Activated gamma-delta T cell (primary cell): ENCODE measurements at regions not wholly inside any gene's neighbourhood (a gene's known extent, or its start where the extent isn't known, plus 50 kb on each side); places are given as distances from the start of the nearest gene placed in this dataset.
A peak's percentile ranks its signal among the peaks of the same experiment; 100 is the strongest.
"Not testable (repeated sequence)": the region's sequence is repeated elsewhere in the genome, so short reads cannot be mapped to it uniquely, and the experiment has no call there.

Experiments used
- DNase-seq: peaks from one replicate; lab custom pipeline; 2025; lab: John Stamatoyannopoulos, UW

DNA sequence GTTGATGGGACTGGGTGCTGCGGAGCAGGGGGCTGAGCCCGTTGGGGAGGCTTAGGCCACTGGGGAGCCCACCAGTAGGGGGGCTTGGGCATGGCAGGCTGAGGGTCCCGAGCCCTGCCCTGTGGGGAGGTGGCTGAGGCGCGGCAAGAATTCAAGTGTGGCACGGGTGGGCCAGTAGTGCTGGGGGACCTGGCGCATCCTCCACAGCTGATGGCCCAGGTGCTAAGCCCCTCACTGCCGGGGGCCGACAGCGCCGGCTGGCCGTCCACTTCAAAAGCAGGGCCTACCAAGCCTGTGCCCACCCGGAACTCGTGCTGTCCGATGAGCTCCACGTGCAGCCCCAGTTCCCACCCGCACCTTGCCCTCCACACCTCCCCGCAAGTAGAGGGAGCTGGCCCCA is 917.5 kb downstream of the TAF11L14 start:
- peak; percentile 12 for DNase-seq

DNA sequence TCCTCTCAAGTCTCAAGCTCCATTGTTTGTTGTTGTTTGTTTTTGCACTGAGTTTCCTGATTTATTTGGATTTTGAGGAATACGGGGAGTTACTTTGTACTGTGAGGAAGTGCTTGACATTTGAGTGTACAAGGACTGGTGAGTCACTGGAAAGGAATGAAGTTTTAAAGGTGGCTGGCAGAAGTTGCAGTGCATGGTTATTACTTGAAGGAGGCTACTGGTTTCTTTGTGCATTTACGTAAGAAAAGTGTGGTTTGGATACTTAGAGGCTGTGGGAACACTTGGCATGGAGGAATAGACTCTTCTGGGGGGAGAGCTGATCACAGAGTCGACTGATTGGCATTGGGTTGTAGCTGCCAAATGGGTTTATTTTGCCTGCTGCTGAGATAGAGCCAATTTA is 919.0 kb downstream of the TAF11L14 start:
- DNase-seq: no peak

DNA sequence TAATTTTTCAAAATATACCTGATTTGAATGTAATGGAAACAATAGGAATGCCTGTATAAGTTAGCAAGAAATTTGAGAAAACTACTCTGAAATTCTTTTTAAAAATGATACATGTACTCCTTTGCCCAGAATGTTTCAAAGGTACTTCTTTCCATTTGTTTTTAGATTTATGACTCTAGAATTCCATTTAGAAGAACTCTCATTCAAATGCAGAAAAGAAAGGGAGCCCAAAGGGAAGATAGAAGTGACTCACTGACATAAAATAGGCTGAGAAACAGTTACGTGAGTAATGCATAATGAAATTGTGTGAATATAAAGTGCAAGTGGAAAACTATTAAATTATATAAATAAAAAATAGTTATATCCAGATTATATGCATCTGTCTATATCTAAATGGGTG is 926.3 kb downstream of the TAF11L14 start:
- DNase-seq: no peak

DNA sequence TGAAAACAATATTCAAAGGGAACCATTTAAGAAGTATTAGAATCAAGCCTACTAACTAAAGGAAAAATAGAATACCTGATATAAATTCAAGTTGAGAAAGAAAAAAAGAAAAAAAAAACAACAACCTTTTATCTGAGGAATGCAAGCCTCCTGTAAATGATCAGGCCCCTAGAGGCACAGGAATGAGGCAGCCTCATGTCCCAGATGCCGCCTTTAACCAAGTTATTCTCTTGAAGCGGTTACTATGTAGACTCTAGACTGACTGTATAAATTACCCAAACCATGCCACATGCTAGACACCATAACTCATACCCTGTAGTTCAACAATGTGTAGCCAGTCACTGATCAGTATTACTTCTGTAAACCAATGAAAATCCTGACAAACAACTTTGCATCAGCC is 929.6 kb downstream of the TAF11L14 start:
- no peak for DNase-seq

DNA sequence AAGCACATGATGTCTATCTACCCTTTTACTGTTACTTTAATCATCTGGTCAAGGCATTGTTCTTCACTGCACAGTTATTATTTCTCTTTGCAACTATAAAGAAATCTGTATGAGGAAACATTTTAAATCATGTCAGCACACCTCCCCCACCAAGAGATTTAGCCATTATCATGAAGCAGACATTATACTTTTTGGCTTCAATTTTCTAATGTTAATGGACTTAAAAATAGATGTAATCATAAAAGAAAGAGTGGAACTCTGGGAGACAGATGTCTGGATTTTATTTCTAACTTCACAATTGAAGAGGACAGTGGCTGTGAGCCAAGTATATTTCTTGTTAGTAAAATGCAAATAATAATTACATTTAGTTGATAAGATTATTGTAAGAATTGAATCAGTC is 932.4 kb downstream of the TAF11L14 start:
- no peak for DNase-seq

DNA sequence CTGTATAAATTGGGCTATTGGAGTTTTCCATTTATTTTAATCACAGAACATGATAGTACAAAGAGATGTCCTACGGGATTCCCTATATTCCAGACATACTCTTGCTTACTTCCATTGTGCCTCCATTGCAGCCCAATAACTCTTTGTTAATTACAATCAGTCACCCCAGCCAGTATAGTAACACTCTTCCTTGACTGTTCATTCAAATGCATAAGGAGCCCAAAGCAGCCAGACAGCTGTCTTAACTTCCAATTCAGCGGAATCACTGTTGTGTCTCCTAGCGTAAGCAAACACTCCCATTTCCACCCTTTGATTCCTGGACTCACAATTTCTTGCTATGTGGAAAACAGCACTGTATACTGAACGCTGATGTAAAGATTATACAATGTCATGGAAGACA is 942.3 kb downstream of the TAF11L14 start:
- DNase-seq: no peak

DNA sequence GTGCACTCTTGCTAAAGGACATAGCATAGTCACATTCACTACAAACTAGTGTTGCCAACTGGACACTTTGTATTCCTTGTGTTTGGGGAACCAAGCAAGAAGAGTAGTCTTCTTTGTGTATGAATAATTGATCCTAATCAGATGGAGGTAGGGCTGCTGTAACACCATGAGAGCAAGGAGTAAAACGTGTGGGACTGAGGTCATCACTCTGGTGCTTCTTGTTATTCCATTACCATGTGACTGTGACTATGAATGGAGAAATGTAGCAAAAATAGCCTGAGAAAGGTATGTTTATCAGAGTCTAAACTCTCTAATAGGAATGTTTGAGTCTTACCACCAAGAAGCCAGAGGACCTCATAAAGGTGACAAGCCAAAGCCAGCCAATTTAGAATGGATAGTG is 966.9 kb downstream of the TAF11L14 start:
- no peak for DNase-seq

DNA sequence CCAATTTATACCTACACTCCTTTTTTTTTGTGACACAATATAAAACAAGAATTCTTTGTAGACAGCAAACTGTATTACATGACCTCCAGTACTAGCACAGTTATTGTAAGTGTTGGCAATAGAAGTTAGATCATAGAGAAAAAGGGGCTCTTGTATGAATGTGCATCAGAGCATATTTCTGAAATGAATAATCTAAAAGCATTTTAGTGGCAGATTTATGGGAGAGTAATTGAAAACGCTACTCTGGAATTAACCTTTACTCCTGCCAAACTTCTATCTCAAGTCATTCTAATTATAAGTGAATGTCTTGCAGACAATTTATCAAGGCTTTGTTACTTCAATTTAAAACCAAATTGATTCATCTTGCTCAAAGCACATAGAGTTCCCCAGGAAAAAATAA is 968.1 kb downstream of the TAF11L14 start:
- no peak for DNase-seq

DNA sequence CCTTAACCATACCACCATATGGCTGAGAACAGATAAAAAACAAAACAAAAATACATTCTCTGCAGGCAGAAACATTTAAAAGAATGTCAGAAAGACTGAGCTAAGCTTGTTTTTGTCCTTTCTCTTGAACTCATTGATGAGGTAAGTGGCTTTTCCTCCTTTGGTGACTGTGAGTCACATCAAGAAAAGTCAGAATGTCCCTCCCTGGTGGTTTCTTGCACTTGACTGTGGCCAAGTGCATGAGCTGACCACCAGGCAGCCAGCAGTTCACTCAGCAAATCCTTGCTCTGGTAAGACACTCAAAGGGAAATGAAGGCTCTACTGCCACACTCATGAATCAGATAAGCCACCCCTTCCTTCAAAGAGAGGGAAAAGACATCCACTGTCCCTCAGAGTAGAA is 970.9 kb downstream of the TAF11L14 start:
- no peak for DNase-seq

DNA sequence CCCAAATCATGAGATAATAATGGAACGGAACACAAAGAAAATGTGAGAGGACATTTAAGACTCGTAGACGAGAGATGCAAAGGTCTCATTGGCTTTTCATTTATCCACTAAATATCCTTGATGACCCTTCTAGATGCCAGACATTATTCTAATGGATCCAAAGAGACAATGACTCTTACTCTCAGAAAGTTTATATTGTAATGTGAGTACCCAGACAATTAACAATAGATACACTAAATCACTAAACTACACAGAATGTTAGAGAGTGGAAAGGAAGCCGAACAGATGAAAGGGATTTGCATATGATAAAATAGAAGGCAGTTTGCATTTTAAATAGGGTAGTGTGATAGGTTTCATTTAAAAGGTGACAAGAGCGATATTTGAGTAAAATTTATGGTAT is 973.3 kb downstream of the TAF11L14 start:
- no peak for DNase-seq

DNA sequence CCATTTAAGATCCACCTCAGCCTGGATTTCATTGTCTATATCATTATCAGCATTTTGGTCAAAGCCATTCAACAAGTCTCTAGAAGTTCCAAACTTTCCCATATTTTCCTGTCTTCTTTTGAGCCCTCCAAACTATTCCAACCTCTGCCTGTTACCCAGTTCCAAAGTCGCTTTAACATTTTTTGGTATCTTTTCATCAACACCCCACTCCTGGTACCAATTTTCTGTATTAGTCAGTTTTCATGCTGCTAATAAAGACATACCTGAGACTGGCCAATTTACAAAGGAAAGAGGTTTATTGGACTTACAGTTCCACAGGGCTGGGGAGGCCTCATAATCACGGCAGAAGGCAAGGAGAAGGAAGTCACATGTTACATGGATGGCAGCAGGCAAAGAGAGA is 982.9 kb downstream of the TAF11L14 start:
- DNase-seq: not testable (repeated sequence)

DNA sequence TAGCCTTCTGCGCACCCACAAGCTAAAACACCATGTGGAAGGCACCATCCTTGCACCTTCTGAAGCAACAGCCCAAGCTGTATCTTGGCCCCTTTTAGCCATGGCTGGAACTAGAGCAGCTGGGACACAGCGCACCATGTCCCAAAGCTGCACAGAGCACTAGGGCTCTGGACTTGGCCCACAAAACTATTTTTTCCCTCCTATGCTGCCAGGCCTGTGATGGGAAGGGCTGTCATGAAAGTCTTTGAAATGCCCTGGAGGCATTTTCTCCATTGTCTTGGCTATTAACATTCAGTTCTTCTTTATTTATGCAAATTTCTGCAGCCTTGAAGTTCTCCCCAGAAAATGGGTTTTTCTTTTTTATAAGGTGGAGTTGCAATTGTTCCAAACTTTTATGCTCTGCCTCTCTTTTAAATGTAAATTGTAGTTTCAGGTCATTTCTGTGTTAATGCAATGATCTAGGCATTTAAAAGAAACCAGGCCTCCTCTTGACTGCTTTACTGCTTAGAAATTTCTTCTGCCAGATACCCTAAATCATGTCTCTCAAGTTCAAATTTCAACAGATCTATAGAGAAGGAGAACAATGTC is 996.3 kb downstream of the TAF11L14 start:
- DNase-seq: no peak

DNA sequence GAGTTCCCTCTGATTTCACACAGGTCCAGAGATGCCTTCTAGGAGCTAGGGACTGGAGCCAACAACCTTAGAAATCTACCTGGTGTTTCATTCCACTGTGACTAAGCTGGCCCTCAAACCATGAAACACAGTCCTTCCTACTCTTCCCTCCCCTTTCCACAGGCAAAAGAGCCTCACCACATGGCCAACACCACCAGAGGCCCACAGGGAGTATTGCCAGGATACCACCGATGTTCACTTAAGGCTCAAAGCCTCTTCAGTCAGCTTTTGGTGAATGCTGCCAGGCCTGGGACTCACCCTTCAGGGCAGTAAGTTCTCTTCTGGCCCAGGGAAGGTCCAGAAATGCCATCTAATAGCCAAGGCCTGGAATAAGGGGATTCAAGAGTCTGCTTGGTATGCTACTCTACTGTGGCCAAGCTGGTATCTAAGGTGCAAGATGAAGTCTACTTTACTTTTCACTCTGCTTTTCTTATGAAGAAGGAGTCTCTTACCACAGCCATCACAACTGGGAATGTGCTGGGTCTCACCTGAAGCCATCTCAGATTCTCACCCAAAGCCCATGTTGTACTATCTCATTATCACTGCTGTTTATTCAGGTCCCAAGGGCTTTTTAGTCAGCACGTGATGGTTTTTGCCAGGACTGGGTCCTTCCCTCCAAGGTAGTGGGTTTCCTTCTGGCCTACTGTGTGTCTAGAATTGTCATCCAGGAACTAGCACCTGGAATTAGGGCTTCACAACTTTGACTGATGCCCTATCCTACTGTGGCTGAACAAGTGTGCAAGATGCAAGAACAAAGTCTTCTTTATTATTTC is 1018.4 kb downstream of the TAF11L14 start:
- no peak for DNase-seq

DNA sequence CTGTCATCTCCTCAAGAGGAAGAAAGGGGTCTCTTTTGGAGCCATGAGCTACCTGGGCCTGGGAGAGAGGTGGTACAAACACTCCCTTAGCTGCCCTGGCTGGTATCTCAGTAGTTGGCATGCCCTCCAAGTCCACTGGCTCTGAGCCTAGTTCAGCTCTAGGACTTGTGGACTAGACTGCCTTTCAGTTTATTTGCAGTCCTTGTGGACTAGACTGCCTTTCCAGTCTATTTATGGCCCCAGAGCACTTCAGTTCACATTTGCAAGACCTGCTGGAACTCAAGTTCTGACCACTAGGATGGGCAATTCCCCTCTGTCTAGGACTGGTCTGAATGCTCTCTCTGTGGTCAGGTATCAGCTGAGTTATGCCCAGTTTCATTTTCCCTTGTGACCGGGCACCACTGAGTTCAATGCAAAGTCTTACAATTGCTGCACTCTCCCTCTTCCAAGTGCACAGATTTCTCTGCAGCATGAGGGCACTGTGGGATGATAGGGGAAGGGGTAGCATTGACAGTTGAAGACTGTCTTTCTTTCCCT is 1019.0 kb downstream of the TAF11L14 start:
- DNase-seq: no peak

DNA sequence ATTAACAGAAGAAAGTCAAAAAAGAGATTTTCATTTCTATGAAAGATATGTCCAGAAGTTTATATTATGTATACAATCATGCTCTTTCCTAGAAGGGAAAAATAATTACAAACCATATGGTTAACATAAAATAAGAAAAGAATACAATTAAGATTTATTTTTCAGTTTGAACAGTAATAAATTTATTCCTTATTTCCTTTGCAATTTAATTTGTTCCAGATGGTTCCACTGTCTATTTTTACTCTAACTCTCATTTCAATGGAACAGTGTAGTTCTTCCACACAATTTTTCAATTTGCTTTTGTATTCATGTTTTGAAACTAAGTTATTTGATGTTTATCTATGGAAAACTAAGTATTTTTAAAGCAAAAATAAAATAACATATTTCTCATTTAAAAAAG is 1026.3 kb downstream of the TAF11L14 start:
- DNase-seq: no peak

DNA sequence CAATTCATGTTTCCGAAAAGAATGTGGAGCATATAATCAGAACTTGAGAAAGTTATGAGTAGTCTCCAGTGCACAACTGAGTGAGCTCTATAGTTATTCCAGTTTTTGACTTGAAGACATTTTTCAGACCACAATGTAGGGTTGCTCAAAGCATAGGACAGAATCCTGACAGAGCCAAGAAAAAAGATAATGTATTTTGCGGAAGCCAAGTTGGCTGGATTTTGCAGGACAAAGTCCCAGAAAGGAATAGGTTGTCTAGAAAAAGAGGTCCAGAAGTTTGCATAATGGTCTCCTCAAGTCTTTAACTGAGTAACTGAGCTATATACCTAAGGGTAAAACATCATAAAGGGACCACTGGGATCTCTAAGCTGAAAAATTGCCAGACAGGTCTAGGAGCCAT is 1028.0 kb downstream of the TAF11L14 start:
- DNase-seq: no peak

DNA sequence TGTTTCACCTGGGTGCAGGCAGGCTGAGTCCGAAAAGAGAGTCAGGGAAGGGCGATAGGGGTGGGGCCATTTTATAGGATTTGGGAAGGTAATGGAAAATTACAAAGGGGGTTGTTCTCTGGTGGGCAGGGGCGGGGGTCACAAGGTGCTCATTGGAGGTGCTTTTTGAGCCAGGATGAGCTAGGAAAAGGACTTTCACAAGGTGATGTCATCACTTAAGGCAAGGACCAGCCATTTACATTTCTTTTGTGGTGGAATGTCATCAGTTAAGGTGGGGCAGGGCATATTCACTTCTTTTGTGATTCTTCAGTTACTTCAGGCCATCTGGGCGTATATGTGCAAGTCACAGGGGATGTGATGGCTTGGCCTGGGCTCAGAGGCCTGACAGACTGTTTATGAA is 1040.0 kb downstream of the TAF11L14 start:
- DNase-seq: not testable (repeated sequence)

DNA sequence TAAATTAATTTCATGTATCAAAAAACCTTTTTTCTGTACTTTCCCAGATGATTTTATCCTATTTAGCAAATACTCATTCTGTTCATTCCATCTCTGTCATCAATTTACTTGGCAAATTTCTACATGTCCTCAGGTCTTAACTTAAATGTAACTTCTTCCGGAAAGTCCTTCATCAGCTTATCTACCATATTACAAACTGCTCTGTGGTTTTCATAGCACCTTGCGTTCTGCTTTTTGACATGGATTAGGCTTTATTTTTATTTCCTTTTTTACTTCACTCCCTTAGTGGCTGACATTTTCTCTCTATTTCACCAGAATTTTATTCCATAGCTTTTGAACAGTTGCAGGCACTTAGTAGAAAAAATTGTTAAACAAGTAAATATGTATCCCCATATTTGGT is 1040.8 kb downstream of the TAF11L14 start:
- no peak for DNase-seq

DNA sequence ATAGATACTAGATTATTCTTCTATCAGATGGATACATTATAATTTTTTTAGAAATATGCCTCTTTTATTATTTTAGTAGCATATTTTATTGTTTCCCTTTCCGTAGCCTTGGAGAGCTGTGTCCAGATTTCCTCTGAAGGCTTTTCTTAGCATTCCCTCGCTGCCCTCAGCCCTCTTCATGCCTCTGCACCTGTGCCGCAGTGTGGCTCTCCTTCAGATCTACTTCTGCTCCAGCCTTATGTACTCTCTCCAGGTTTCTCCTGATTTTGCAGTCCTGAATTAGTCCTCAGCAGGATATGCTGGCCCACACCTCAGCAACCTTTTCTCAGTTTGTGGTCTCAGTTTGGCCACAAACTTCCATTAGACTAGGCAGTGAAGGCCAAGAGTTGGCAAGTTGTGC is 1052.0 kb downstream of the TAF11L14 start:
- no peak for DNase-seq

DNA sequence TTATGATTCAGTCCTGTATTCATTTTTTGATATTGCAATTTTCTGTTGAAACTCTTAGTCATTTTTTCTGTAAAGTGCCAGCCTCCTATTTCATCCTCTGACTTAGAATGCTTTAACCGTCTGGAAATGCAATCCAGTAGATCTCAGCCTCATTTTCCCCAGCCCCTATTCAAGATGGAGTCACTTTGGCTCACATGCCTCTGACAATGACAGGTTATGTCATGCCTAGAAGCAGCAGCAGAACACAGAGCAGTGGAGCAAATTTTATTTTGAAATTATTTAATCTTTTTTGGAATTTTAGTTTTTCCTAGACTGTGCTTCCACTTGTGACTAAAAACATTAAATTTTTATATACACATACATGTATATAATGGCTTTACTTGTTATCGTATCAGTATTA is 1053.2 kb downstream of the TAF11L14 start:
- DNase-seq: no peak

DNA sequence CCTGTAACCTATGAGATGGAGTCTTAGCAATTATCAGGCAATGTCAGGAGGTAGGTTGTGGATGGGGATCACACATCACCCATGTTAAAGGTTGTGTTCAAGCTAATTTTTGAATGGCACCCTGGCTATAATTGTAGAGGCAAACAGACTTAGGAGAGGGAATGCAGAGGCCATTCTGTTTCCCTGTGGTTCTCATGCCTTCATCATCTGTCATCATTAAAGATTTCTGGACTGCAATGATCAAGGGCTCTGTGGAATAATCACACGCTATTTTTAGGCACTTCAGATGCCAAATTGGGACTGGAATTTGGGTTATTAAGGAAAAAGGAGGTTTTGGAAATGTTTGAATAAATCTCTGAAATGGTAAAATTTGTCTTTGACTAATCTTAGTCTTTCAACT is 1065.4 kb downstream of the TAF11L14 start:
- DNase-seq: no peak

DNA sequence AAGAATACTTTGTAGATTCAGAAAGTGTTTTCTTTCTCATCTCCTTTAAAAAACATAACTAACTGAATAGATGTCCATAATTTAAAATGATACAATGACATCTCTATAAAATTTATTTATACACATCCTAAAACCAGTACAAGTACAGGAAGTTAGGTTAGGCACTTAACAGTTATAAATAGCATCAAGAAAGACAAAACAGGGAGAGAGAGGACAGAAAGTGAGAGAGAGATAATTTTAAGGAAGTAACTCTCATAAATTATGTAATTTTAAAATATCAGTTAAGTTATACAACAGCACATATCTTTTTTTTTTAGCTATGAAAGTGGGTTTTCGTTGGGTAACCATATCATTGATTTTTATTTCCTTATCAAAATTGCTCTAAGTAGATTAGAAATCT is 1068.6 kb downstream of the TAF11L14 start:
- no peak for DNase-seq

DNA sequence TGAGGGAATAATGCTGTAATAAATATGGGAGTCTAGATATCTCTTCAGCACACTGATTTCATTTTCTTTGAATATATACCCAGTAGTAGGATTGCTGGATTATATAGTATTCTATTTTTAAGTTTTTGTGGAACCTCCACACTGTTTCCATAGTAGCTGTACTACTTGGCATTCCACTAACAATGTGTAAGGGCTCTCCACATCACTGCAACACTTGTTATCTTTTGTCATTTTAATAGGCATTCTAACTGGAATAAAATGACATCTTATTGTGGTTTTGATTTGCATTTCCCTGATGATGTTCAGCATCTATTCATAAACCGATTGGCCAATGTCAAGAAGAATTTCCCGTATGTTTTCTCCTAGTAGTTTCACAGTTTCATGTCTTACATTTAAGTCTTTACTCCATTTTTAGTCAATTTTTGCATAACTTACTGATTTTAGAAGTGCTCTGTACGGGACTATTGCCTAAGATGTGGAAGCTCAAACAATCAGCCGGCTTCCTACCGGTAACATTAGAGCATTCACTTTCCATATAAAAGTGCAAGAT is 1078.8 kb downstream of the TAF11L14 start:
- DNase-seq: no peak
